HepG2 (cell line): ENCODE measurements at regions not wholly inside any gene's neighbourhood (a gene's known extent, or its start where the extent isn't known, plus 50 kb on each side); places are given as distances from the start of the nearest gene placed in this dataset.

Experiments used
- ARID5B ChIP-seq: IDR thresholded peaks from 2 replicates; pipeline ENCODE4 v1.4.0; 2020; ENCODE audit warnings: mild to moderate bottlenecking, missing genetic modification reagents
- DZIP1 ChIP-seq: sonication (generic); formaldehyde crosslinking; IDR thresholded peaks from 2 replicates; pipeline ENCODE4 v1.5.0; 2020; ENCODE audit warnings: mild to moderate bottlenecking, missing genetic modification reagents
- GRHL1 ChIP-seq: sonication (generic); formaldehyde crosslinking; conservative IDR thresholded peaks from 2 replicates; pipeline ENCODE4 v1.8.0; 2022; ENCODE audit warnings: missing genetic modification reagents
- ONECUT2 ChIP-seq: sonication (generic); formaldehyde crosslinking; IDR thresholded peaks from 2 replicates; pipeline ENCODE4 v1.4.0; 2020; ENCODE audit warnings: missing genetic modification reagents
- PPARG ChIP-seq: conservative IDR thresholded peaks from 2 replicates; pipeline ENCODE4 v1.6.1; 2016; ENCODE audit warnings: missing biosample characterization, missing genetic modification reagents
- PRDM4 ChIP-seq: sonication (generic); formaldehyde crosslinking; IDR thresholded peaks from 2 replicates; pipeline ENCODE4 v1.9.0; 2021; ENCODE audit warnings: missing genetic modification reagents, borderline replicate concordance
- TERF1 ChIP-seq: sonication (generic); formaldehyde crosslinking; IDR thresholded peaks from 2 replicates; pipeline ENCODE4 v1.8.0; 2022; ENCODE audit warnings: mild to moderate bottlenecking, missing genetic modification reagents, moderate library complexity
- ZNF142 ChIP-seq: sonication (generic); formaldehyde crosslinking; IDR thresholded peaks from 2 replicates; pipeline ENCODE4 v1.4.0; 2020; ENCODE audit warnings: missing genetic modification reagents
- ZNF253 ChIP-seq: sonication (generic); formaldehyde crosslinking; IDR thresholded peaks from 2 replicates; pipeline ENCODE4 v1.8.0; 2022; ENCODE audit warnings: mild to moderate bottlenecking, missing genetic modification reagents, borderline replicate concordance
- ZNF589 ChIP-seq: sonication (generic); formaldehyde crosslinking; conservative IDR thresholded peaks from 2 replicates; pipeline ENCODE4 v1.8.0; 2022; ENCODE audit warnings: mild to moderate bottlenecking, moderate library complexity, missing genetic modification reagents

GRCh38 chr14:71799841-71800240, 132.4 kb upstream of the RGS6 start (continued):
- TF ChIP-seq ZNF253, result no peak
- no peak for TF ChIP-seq PRDM4 (CRISPR knock-in tag)
- TF ChIP-seq ZNF589, result no peak
- no peak for TF ChIP-seq ZNF142 (CRISPR knock-in tag)
- TF ChIP-seq PPARG (CRISPR knock-in tag), result no peak
- no peak for TF ChIP-seq ARID5B
- TF ChIP-seq ONECUT2 (CRISPR knock-in tag), result no peak
- no peak for TF ChIP-seq DZIP1
- TF ChIP-seq TERF1, result no peak
- TF ChIP-seq GRHL1 (CRISPR knock-in tag), result no peak
